ENCODE measurements at regions not wholly inside any gene's neighbourhood (a gene's known extent, or its start where the extent isn't known, plus 50 kb on each side); places are given as distances from the start of the nearest gene placed in this dataset.
"Not testable (repeated sequence)": the region's sequence is repeated elsewhere in the genome, so short reads cannot be mapped to it uniquely, and the experiment has no call there.

DNA sequence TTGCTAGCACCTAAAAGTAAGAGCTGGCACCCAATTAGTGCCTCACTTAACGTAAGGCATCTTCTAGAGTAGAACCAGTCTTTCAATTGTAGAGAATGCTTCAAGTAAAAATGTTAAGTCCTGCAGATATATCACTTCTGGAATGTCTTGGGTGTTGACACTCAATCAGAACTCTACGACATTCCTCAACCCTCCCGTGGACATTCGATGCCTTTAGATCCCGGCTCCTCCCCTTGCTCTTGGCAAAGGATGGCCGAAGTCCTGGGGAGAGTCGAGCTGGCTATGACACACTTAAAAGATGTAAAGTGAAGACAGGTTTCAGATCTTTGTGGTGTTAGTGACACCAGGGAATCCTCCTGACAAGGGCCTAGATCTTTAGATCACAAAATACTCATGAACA is 87.5 kb upstream of the ERCC6L2 start:
- DNase-seq (ENCODE audit: extremely low read depth in 1 of 2, low read depth in 1 of 2): no peak

DNA sequence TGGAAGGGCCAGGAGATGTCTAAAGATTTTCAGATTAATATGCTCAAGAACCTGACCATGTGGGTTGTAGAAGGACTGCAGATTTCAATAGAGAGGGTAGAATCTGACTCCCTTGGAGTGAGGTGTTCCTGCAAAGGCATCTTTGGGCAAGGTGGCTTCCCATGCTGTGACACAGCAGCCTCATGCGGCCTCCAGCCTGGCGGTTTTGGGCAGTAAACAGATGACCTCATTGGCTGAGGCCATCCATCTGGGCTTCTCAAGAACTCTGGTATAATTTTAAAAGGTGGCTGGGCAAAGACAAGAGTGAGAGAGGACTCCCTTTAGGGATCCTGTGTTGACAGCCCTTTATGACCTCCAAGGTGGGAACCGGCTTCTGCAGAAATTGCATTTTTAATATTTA is 90.3 kb upstream of the ERCC6L2 start:
- DNase-seq (ENCODE audit: extremely low read depth in 1 of 2, low read depth in 1 of 2): no peak

DNA sequence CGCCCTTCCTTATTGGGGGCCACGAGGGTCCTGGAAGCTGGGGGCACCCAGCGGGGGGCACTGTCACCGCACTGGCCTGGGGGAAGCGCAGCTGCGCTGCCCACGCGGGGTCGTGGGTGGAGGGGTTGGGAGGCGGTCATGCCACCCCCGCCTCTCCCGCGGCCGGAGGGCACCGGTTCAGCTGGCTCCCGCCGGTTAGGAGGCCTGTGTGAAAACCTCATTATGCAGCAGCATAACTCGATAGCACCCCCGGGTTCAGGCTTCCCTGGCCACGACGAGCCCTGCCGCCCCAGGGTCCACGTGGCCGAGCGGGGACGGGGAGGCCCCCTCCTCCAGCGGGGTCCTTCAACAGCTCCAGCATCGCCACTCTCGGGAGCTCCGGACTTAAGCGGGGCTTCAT is 91.2 kb upstream of the ERCC6L2 start:
- no peak for DNase-seq (ENCODE audit: extremely low read depth in 1 of 2, low read depth in 1 of 2)

DNA sequence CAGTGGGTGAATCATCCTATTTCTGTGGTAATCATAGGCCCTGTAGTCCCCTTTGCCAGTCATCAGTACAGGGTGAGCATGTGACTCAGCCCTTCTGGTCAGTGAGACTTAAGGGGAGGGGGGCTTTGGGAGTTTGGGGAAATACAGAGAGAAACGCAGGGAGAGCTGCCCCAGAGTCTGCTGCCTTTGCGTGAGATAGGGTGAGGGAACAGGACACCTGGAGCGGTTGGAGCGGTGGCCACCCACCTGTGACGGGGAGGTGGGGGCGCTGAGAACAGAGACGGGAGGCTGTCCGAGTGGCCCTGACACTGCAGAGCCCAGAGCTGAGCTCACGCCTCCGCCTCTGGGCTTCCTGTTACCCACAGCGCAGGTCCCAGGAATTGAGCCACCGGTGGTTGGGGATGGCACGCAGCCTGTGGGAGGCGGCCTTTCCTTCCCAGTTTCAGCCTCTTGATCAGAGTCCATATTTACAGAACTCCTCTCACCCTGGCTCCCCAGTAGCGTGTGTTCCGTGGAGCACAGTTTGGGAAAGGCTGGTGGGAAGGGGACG is 92.0 kb upstream of the ERCC6L2 start:
- no peak for DNase-seq (ENCODE audit: extremely low read depth in 1 of 2, low read depth in 1 of 2)

DNA sequence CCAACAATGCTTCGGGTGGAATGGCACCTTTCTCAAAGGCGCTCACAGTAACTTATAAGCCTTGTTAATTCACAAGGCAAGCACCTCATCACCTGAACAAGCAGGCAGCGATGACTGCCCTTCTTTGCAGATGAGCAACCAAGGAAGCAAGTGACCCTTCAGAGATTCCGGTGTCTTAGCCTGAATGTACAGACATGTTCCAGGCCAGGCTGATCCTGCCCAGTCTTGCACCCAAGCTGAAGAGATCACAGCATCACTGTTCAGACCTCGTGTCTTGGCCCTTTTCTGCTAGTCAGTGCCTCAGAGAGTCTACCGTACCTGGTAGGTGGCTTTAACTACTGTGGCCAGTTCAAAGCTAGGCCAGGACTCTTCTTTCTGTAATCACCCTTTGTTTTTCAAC is 94.7 kb upstream of the ERCC6L2 start:
- no peak for DNase-seq (ENCODE audit: extremely low read depth in 1 of 2, low read depth in 1 of 2)

DNA sequence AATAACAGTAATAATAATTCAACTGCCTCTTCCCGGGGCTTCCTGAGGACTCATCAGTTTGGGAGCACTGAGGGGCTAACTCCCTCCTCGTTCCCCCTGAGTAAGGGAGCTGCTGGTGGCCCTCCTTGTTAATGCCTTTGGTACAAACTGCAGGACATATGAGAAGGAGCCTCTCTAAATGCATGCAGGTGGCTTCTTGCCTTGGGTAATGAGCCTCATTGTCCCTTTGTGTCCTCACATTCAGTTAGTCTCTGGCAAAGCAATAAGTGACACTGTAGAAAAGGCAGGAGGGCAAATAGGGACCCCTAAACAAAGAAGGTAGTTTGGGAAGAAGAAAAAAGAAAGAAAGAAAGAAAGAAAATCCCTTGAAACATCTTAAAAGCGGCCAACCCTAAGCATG is 95.4 kb upstream of the ERCC6L2 start:
- no peak for DNase-seq (ENCODE audit: extremely low read depth in 1 of 2, low read depth in 1 of 2)

DNA sequence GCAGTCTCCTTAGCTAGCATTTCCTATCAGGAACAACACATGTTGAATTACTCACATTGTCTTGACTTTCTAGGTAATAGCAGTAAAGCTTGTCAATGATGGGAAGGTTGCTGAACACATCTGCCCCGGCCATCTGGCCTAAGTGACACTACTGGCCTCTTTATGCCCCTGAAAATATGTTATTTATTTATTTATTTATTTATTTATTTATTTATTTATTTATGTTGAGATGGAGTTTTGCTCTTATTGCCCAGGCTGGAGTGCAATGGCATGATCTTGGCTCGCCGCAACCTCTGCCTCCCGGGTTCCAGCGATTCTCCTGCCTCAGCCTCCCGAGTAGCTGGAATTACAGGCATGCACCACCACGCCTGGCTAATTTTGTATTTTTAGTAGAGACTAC is 95.9 kb upstream of the ERCC6L2 start:
- DNase-seq (ENCODE audit: extremely low read depth in 1 of 2, low read depth in 1 of 2): not testable (repeated sequence)

DNA sequence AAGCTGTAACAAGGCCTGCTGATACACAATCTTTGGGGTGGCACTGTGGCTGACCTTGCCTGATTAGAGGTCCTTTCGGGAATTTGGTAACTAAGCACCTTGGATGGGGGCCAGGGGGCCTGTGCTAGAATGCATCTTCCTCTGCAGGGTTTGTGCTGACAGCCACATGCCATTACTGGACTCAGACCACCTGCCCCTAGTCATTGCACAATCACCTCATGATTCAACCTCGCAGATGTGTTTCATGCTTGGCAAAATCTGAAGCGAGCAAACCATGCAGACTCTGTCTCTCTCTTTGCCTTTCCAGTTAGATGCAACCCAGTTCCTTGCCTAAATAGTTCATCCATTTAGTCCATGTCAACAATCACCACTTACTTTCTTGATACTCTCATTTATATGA is 96.5 kb upstream of the ERCC6L2 start:
- DNase-seq (ENCODE audit: extremely low read depth in 1 of 2, low read depth in 1 of 2): no peak

DNA sequence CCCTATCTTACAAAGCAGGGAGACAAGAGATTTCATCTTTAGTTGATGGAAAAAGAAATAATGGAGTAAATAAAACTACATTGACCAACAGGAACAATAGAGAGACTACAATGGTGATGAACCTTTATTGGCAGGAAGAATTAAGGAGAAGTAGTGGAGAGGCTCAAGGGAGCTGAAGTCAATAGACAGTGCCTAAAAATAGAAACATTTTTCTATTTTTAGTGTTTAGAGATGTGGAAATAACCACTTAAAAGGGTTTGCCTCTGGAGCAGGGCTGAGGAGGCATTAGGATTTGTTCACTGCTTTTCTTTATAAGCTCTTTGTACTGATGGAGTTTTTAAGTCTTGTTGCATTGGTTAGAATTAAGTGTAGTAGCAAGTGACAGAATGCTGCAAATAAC is 98.4 kb upstream of the ERCC6L2 start:
- DNase-seq (ENCODE audit: extremely low read depth in 1 of 2, low read depth in 1 of 2): no peak

DNA sequence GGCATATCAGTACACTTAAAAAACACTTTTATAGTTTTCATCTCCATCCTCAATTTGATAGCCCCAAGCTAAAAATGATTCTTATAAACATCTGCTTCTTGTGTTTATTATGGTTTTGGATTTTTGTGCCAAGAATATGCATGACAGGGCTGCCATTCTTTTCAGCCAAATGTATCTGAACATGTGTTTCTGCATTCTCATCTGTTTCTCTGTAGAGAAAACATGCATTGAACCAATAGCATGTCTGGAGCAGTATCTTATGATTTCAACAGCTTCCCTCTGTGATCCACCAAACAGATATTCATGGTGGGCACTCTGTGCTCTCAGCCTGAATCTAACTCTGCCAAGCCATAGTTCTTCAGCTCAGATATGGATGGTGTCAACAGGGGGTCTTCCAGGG is 99.3 kb upstream of the ERCC6L2 start:
- DNase-seq (ENCODE audit: extremely low read depth in 1 of 2, low read depth in 1 of 2): no peak

DNA sequence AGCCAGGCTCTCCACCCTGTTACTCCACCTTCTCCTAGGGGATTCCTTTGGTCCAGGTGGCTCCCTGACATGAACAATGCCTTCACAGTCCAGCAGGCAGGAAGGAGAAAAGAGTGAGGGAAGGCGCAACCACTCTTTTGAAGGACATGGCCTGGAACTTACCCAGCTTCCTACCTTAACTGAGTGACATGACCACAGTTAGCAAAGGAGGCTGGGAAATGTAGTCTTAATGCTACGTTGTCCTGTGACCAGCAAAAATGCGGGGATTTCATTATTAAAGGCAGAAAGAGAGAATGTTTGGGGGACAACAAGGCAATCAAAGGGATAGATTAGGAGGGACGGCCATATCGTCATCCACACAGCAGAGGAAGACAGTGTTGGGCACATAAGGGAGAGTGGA is 100.3 kb upstream of the ERCC6L2 start:
- no peak for DNase-seq (ENCODE audit: extremely low read depth in 1 of 2, low read depth in 1 of 2)

DNA sequence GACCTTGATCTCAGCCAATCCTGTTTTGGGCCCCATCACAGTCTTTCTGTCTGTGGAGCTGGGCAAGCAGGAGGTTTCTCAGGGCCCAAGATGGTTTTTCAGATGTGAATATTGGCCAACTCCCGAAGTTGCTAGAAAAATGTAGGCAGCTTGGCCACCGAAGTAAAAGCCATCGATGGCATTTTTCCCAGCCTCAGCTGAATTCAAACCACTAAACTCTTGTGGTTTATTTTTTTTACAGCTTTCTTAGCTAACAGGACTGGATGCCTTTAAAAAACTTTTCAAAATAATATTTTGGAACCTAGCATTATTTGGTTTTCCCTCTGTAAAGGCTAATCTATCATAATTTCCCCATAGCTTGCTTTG is 102.5 kb upstream of the ERCC6L2 start:
- no peak for DNase-seq (ENCODE audit: extremely low read depth in 1 of 2, low read depth in 1 of 2)

DNA sequence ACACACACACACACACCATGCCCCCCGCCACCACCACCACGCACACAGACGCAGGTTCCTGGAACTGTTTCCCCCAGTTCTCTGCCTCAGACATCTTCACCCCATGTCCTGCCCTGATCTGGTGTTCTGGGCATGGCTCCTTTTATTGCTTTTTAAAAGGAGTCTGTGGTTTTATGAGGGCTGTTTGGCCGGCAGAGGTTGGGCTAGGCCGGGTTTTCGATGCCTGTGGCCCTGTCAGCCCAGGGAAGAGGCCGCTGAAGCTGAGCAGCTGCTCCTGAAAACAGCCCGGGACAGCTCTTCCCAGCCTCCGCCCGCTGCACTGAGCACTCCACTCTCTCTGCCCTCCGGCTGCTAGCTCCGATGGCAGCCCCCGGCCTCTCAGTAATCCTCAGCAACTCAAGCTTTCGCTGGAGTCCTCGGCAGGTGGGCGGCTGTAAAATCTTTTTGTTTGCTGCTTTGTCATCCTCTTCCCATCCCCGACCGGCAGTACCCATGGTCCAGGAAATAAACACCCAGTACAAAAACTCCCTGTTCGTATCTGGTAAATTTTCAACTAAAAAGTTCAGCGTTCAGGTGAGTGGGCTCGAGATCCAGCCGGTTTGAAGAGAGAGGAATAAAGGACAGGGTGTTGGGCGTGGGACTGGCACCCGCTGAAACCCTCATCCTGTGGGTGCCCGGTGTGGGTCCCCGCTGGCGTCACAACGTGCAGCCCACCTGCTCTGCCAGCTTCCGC is 103.0 kb upstream of the ERCC6L2 start:
- no peak for DNase-seq (ENCODE audit: extremely low read depth in 1 of 2, low read depth in 1 of 2)

DNA sequence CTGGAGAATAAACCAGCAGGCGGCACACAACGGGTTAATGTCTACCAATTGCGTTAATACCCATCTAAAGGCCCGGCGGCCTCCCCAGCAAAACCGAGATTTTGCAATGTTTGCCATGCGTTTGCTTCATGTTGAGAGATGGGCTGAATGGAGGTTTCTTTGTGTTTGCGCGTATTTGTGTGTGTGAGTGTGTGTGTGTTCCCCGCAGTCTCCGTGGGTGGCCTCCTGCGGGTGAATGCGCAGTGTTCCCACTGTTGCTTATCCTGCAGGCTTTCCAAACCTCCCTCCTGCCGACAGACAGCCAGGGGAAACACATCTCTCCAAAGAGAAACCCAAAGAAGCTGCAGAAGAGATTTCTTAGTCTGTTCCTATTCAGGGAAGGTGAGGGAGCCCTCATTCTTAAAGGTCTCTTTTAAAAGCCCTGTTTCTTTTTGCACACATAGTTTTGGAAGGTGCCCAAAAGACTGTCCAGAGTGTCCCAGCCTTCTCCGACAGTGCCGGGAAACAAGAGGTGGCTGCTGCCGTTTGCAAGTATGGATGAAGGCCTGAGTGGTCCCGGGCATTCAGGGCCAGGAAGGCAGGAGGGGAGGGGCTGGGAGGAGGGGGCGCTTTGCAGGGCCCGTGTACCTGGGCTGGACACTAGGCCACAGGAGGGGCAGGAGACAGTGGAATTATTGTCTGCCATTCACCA is 103.8 kb upstream of the ERCC6L2 start:
- no peak for DNase-seq (ENCODE audit: extremely low read depth in 1 of 2, low read depth in 1 of 2)

DNA sequence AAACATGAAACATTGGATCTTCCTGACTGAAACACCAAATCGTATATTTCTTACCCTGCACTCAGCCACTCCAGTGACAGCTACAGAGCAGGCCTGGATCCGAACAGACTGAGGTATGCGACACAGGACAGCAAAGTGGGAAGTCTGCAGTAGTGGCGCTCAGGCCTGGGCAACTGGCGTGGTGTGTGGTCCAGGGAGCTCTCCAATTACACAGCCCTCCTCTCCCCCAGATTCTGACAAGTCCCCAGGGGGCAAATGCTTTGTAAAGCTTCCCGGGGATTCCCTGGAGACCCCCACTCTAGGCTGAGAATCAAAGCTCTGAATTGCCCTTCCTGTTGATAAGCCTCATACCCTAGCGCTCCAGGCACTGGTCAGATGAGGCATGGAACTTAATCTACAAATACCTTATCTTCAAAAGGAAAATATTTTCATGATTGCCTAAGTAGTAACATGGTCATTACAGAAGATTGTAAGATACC is 104.8 kb upstream of the ERCC6L2 start:
- no peak for DNase-seq (ENCODE audit: extremely low read depth in 1 of 2, low read depth in 1 of 2)

DNA sequence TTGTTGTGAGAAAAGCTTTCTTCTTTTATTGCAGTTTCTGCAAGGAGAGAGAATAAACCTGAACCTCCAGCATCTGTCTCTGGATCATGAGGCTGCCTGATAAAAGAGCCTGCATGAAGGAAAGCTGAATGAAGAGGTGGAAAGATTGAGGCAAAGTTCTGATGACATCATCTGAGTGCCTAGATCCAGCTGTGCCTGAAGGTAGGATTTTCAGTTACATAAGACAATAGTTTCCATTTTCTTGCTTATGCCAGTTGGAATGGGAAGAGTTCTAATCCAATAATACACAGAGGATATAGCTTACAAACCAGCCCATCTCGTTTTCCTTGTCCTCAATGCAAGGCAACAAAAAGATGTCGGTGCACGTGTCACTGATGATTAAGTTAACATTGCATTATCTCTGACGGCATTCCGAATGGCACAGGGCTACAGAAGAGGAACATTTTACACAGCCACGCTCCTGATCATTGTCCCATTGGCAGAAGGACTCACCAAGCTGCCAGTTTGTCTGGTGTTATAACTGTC is 105.5 kb upstream of the ERCC6L2 start:
- no peak for DNase-seq (ENCODE audit: extremely low read depth in 1 of 2, low read depth in 1 of 2)

DNA sequence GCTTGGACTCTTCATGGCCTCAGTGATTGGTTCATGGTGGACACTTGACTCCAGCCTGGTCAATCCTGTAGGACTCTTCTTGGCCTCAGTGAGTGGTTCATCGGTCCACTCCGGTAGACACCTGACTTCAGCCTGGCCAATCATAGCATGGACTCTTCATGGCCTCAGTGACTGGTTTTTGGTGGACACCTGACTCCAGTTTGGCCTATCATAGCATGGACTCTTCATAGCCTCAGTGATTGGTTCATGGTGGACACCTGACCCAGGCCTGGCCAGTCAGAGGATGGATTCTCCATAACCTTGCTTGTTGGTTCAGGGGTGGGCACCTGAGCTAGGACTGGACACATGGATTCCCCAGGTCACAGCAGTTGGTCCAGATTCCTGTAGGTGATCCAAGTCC is 106.0 kb upstream of the ERCC6L2 start:
- no peak for DNase-seq (ENCODE audit: extremely low read depth in 1 of 2, low read depth in 1 of 2)

DNA sequence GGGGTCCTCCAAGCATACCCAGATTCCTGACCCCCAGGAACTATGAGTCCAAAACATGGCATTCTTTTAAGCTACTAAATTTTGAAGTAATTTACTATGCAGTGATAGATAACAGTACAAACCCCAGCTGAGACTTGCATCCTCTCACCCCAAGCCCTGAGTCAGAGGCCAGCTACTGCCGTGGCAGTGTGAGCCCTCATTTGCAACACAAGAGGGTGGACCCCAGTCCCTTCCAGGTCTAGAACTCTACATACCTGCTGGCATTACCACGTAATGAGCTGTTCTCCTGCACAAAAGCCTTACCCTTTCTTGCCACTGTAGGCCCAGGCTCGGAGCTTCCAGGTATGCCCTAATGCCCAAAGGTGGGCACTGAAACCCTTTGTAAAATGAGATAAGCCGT is 108.6 kb upstream of the ERCC6L2 start:
- no peak for DNase-seq (ENCODE audit: extremely low read depth in 1 of 2, low read depth in 1 of 2)

DNA sequence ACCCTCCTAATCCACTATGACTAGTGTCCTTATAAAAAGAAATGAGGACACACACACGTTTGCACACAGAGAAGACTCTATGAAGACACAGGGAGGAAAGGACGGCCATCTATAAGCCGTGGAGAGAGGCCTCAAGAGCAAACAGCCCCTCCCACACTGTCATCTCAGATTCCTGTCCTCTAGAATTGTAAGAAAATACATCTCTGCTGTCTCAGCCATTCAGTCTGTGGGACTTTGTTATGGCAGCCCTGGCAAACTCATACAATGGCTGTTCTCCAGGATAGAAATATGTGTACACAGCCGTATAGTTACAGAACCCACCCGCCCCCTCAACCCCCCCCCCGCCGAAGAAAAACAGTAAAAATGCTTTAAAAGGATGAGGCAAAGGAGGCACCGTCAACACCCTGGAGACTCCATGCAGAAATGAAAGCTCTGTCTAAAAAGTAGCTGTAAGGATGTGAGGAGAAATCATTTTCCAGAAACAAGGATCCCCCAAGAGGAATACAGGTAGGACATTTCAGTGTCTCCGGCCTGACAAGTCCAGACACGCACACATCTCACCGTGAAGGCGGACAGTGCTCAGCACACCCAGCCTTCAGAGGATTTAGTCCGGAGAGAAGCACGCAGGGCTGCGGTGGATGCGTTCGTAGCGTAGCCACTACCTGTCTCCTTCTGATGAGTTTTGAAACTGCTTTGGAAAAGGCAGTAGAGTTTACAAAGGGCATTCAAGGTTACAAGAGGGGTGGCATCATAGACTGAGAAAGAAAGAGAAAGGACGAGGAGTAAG is 110.8 kb upstream of the ERCC6L2 start:
- no peak for DNase-seq (ENCODE audit: extremely low read depth in 1 of 2, low read depth in 1 of 2)

DNA sequence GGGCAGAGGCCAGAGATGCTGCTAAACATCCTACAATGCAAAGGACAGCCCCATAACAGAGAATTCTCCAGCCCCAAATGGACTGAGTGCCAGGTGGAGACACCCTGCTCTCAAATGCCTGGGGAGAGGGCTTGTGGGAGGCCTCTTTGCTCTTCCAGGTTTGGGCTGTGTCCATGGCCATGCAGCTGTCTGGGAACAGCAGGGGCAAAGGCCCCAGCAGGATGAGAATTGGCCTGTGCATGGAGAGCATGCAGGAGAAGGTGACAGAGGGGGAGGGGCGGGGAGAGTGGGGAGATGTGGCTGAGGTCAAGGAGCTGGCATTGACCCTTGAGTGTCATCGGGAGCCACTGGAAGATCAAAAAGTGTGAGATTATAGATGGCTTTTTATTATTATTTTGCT is 111.5 kb upstream of the ERCC6L2 start:
- no peak for DNase-seq (ENCODE audit: extremely low read depth in 1 of 2, low read depth in 1 of 2)

DNA sequence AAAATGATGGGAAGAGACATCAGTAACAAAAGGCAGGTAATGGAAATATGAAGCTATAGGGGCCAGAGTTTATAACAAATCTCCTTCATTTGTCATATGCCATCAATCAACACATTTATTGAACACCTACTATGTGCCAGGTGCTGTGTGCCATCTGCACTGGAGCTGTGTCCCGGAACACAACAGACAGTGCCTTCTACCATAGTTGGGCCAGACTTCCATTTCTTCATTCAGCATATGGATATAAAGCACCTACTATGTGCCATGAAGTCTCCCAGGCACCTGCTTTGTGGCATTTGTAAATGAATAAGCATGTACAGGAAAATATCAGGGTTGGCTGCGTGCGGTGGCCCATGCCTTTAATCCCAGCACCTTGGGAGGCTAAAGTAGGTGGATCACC is 112.5 kb upstream of the ERCC6L2 start:
- no peak for DNase-seq (ENCODE audit: extremely low read depth in 1 of 2, low read depth in 1 of 2)

Measured in stimulated activated CD8-positive, alpha-beta memory T cell treated with anti-CD3 and anti-CD28 coated beads, Interleukin-7, amount 100 ng/mL, for 48 hours (primary cell).